Activated CD8-positive, alpha-beta memory T cell treated with anti-CD3 and anti-CD28 coated beads, Interleukin-2, amount 10 ng/mL, durations not matched to agents 7 days and 5 days (primary cell): ENCODE measurements at regions not wholly inside any gene's neighbourhood (a gene's known extent, or its start where the extent isn't known, plus 50 kb on each side); places are given as distances from the start of the nearest gene placed in this dataset.

Source experiments
- ATAC-seq: fragments of 150-1000 bp; cut with Tn5 transposase; one replicate; pipeline ENCODE4 v1.10.0; 2021; ENCODE audit warnings: moderate library complexity
- CTCF ChIA-PET: fragments of 350-600 bp; sonication (Branson Sonifier 250); formaldehyde crosslinking; loops from one replicate; lab custom pipeline; 2021; ENCODE audit warnings: antibody characterized with exemption; lab: Charles Lee
- DNase-seq: peaks from one replicate; pipeline ENCODE4 v3.0.0-alpha.2; 2020
- H3K27ac Mint-ChIP-seq: one replicate; pipeline ENCODE4 v1.8.0; 2021; ENCODE audit warnings: mild to moderate bottlenecking, mixed read lengths
- H3K27me3 Mint-ChIP-seq: one replicate; pipeline ENCODE4 v1.8.0; 2021; ENCODE audit warnings: mixed read lengths
- H3K36me3 Mint-ChIP-seq: one replicate; pipeline ENCODE4 v1.8.0; 2021; ENCODE audit warnings: mild to moderate bottlenecking, mixed read lengths
- H3K4me1 Mint-ChIP-seq: one replicate; pipeline ENCODE4 v1.8.0; 2021; ENCODE audit warnings: mixed read lengths
- H3K4me3 Mint-ChIP-seq: one replicate; pipeline ENCODE4 v1.8.0; 2021; ENCODE audit warnings: mild to moderate bottlenecking, moderate library complexity, mixed read lengths
- H3K9me3 Mint-ChIP-seq: one replicate; pipeline ENCODE4 v1.8.0; 2022; ENCODE audit warnings: low read depth, mixed read lengths

DNA sequence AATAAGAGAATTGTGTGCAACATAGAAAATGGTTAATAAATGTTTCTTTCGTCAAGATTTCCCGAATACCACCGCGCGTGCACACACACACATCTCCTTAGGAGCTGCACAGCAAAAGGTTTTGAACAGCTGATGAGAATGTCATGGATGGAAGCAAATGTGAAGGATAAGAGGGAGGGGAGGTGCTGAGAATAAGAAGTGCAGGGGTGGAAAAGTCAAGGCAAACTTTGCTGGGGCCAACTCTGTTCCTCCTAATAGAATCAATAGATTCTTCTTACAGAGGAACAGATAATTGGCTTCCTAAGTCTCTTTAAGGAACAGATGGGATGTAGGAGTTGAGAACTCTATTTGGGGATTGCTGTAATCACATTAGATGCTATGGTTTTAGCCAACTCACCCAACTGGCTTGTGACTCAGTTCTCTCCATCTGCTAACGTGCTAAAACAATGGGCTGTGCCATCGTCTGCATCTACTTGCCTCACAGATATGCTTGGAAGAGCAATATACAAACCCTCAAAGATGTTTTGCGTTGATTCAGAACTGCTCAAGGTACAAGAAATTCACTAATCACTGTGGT, 408.2 kb upstream of the CELF2 start:
- CTCF ChIA-PET, result no interaction called here

DNA sequence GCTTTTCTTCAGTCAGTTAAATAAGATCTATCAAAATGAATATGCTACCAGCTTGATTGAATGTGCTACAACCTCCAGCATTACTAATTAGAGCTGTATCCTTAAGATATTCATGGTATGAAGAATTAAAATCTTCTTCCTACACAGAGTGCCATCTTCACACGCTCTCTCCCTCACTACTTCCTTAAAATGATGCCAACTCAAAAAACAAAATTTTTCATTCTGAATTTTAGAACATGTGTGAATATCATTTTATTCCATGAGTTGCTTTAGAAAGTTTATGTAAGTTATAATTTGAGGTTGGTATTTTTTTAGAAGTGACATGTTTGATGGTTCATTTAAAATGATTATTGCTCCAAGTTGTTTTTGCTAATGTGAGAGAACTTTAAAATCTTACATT, 407.5 kb upstream of the CELF2 start:
- Mint-ChIP-seq H3K4me3 (no peak overlapping the region), H3K4me1 (no peaks in the 10 kb centered on the region), H3K9me3 (no peaks in the 10 kb centered on the region), H3K27me3 (no peaks in the 10 kb centered on the region), H3K27ac (no peak overlapping the region), H3K36me3 (no peaks in the 10 kb centered on the region)
- CTCF ChIA-PET, result no interaction called here
- ATAC-seq, result no peak
- DNase-seq, result no peak

More for the DNA sequence above, 408.2 kb upstream of the CELF2 start:
- Mint-ChIP-seq H3K27ac (no peak overlapping the region), H3K27me3 (no peaks in the 10 kb centered on the region), H3K4me1 (no peaks in the 10 kb centered on the region), H3K9me3 (no peaks in the 10 kb centered on the region), H3K36me3 (no peaks in the 10 kb centered on the region), H3K4me3 (no peak overlapping the region)
- no peak for DNase-seq
- ATAC-seq, result no peak

DNA sequence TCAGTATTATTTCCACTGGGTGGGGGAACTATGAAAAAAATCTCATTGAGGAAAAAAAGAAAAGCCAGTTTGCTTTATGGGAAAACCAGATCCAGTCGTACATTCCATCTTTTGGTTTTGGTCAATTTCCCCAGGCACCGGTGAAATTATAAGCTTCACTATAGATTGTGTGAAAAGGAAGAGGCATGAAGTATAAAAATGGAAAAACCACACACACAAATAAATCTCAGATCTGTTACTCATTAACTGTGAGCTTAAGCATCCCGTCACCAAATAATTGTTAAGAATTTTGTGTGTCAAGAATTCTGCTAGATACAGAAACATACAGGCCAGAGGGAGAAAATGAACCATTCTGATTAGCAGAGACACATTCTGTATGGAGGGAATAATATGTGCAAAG, 405.5 kb upstream of the CELF2 start:
- no peaks in the 10 kb centered on the region for H3K4me1 Mint-ChIP-seq
- no peak for ATAC-seq
- CTCF ChIA-PET, result no interaction called here
- H3K36me3 Mint-ChIP-seq, result no peaks in the 10 kb centered on the region
- no peak overlapping the region for H3K4me3 Mint-ChIP-seq
- no peak for DNase-seq
- H3K9me3 Mint-ChIP-seq, result no peaks in the 10 kb centered on the region
- no peak overlapping the region for H3K27ac Mint-ChIP-seq
- H3K27me3 Mint-ChIP-seq, result no peaks in the 10 kb centered on the region

GRCh38 chr10:10613656-10614244, 403.9 kb upstream of the CELF2 start:
- DNase-seq (no peak), ATAC-seq (no peak)
- no peak overlapping the region for H3K27ac Mint-ChIP-seq
- H3K9me3 Mint-ChIP-seq, result peaks cover 2% of the 10 kb centered on the region
- CTCF ChIA-PET, result no interaction called here
- H3K4me3 Mint-ChIP-seq, result no peak overlapping the region
- no peaks in the 10 kb centered on the region for H3K27me3 Mint-ChIP-seq
- no peaks in the 10 kb centered on the region for H3K36me3 Mint-ChIP-seq
- no peaks in the 10 kb centered on the region for H3K4me1 Mint-ChIP-seq

DNA sequence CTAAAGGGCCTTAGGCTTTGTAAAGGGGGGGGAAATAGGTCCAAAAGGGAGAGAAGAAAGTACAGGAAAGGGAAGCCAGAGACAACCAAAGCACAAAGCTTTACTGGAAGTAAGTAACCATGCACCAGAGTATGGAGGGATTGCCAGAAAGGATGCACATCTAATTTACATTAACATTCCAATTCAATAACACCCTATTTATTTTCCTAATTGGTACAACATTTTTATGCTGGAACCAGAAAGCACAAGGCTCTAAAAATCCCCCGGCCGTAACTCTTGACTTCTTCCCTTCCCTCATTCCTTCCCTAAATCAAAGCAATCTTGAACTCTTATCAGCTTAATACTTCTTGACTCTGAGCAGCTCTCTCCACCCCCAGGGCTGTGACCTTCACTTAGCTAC, 400.0 kb upstream of the CELF2 start:
- H3K4me3 Mint-ChIP-seq, result no peak overlapping the region
- H3K4me1 Mint-ChIP-seq, result no peaks in the 10 kb centered on the region
- H3K36me3 Mint-ChIP-seq, result no peaks in the 10 kb centered on the region
- CTCF ChIA-PET, result no interaction called here
- DNase-seq (no peak), ATAC-seq (no peak)
- no peaks in the 10 kb centered on the region for H3K27me3 Mint-ChIP-seq
- no peak overlapping the region for H3K27ac Mint-ChIP-seq
- H3K9me3 Mint-ChIP-seq, result peaks cover 2% of the 10 kb centered on the region

DNA sequence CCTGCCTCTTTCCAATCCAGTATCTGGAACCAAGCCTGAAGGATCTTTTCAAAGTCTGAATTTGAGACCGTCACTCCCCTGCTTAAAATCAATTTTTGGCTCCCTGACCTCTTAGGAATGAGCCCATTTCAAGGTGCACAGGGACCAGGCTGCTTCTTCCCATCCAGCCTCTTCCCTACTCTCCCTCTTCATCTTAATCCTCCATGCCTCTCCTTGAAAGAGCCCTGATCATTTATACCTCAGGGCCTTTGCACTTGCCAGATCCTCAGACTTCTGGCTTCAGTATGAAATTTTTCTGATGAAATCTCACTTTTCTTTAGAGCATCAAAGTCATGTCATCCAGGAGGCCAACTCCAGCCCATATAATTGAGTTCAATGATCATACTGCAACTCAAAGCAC, 399.5 kb upstream of the CELF2 start:
- Mint-ChIP-seq H3K9me3 (peaks cover 2% of the 10 kb centered on the region), H3K27ac (no peak overlapping the region), H3K4me1 (no peaks in the 10 kb centered on the region), H3K27me3 (no peaks in the 10 kb centered on the region), H3K36me3 (no peaks in the 10 kb centered on the region), H3K4me3 (no peak overlapping the region)
- DNase-seq (no peak), ATAC-seq (no peak)
- CTCF ChIA-PET, result no interaction called here

DNA sequence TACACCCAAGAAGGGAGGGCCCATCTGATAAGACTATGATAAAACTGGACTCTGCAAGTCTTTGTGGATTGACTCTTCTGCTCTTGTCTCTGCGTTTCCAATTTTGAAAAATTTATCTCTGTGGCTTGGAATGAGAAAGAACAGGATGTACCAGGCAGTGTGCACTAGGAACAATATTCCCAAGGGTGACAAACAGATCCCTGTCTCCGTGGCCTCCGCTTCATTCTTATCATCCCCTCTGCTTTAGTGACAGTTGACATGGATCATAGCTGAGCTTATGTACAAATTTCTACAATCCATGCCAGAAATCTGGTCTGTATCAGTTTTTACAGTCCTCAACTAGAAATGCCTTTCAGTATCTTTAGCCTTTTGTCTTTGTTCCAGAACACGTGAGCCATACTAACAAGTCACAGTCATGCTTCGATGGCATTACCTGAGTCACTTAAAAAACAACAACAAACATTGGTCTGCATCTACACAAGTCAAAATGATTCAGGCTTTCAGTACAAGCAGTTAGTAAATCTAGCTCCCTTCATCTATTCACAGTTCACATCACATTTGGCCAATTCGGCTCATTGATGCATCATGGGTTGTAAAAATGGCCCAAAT, 393.6 kb upstream of the CELF2 start:
- Mint-ChIP-seq H3K27ac (no peak overlapping the region), H3K27me3 (no peaks in the 10 kb centered on the region), H3K4me3 (no peak overlapping the region), H3K36me3 (no peaks in the 10 kb centered on the region), H3K9me3 (no peaks in the 10 kb centered on the region), H3K4me1 (no peaks in the 10 kb centered on the region)
- CTCF ChIA-PET, result no interaction called here
- no peak for DNase-seq
- no peak for ATAC-seq

- Mint-ChIP-seq H3K27me3 (no peaks in the 10 kb centered on the region), H3K4me1 (no peaks in the 10 kb centered on the region), H3K4me3 (no peak overlapping the region), H3K36me3 (no peaks in the 10 kb centered on the region), H3K27ac (no peak overlapping the region), H3K9me3 (no peaks in the 10 kb centered on the region)
- ATAC-seq (no peak), DNase-seq (no peak)
- CTCF ChIA-PET, result no interaction called here
Measured at GRCh38 chr10:10624567-10624962, 393.1 kb upstream of the CELF2 start.

DNA sequence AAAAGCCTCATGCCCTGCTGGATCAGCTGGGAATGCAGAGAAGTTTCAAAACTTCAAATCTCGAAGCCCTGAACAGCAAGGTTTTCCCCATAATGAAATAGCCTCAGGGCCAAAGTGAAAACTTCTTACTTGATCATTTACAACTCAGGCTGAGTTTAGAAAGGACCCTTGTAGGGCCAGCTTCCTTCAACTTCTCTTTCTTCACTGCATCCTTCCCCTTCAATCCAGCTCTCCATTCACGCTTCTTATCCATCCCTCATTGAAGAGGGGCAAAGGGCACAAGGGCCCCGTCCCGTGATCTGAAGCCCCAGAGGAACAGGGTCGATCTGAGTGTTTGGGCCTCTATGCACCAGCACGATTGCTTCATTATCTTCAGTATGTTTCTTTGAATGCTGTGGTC, 392.2 kb upstream of the CELF2 start:
- Mint-ChIP-seq H3K27ac (no peak overlapping the region), H3K27me3 (no peaks in the 10 kb centered on the region), H3K9me3 (no peaks in the 10 kb centered on the region), H3K36me3 (no peaks in the 10 kb centered on the region), H3K4me1 (no peaks in the 10 kb centered on the region), H3K4me3 (no peak overlapping the region)
- no peak for DNase-seq
- ATAC-seq, result no peak
- CTCF ChIA-PET, result no interaction called here

- DNase-seq, result no peak
- no peak overlapping the region for H3K27ac Mint-ChIP-seq
- CTCF ChIA-PET, result no interaction called here
- no peaks in the 10 kb centered on the region for H3K27me3 Mint-ChIP-seq
- H3K4me3 Mint-ChIP-seq, result no peak overlapping the region
- no peak for ATAC-seq
- H3K4me1 Mint-ChIP-seq, result no peaks in the 10 kb centered on the region
- H3K9me3 Mint-ChIP-seq, result no peaks in the 10 kb centered on the region
- no peaks in the 10 kb centered on the region for H3K36me3 Mint-ChIP-seq
Measured at GRCh38 chr10:10626734-10627133, 390.9 kb upstream of the CELF2 start.

DNA sequence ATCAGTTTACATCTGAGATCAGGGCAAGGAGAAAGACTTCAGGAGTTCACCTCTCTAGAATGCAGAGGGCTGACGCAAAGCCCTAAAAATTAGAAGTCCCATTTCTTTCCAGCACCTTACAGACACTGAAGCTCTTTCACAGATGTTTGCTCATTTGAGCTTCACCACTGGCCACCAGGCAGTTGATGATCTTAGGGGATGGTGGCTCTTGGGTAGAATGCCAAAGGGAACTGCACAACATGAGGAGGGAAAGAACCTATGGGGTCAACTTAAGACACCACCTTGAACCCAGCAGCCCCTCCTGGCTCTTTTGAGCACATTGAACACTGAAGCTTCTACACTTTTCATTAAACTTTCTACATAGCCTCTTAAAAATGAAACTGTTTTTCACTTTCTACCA, 390.3 kb upstream of the CELF2 start:
- DNase-seq (no peak), ATAC-seq (no peak)
- Mint-ChIP-seq H3K27me3 (no peaks in the 10 kb centered on the region), H3K36me3 (no peaks in the 10 kb centered on the region), H3K9me3 (no peaks in the 10 kb centered on the region), H3K4me1 (no peaks in the 10 kb centered on the region), H3K4me3 (no peak overlapping the region), H3K27ac (no peak overlapping the region)
- CTCF ChIA-PET, result no interaction called here

GRCh38 chr10:10629512-10629911, 388.2 kb upstream of the CELF2 start:
- DNase-seq, result no peak
- H3K27me3 Mint-ChIP-seq, result no peaks in the 10 kb centered on the region
- H3K4me1 Mint-ChIP-seq, result no peaks in the 10 kb centered on the region
- ATAC-seq, result no peak
- no peak overlapping the region for H3K27ac Mint-ChIP-seq
- no peak overlapping the region for H3K4me3 Mint-ChIP-seq
- CTCF ChIA-PET, result no interaction called here
- H3K9me3 Mint-ChIP-seq, result no peaks in the 10 kb centered on the region
- no peaks in the 10 kb centered on the region for H3K36me3 Mint-ChIP-seq

- ATAC-seq, result no peak
- H3K27ac Mint-ChIP-seq, result no peak overlapping the region
- CTCF ChIA-PET, result no interaction called here
- no peak overlapping the region for H3K4me3 Mint-ChIP-seq
- DNase-seq, result no peak
- H3K36me3 Mint-ChIP-seq, result no peaks in the 10 kb centered on the region
- no peaks in the 10 kb centered on the region for H3K9me3 Mint-ChIP-seq
- H3K27me3 Mint-ChIP-seq, result no peaks in the 10 kb centered on the region
- H3K4me1 Mint-ChIP-seq, result no peaks in the 10 kb centered on the region
Measured at GRCh38 chr10:10630281-10630680, 387.4 kb upstream of the CELF2 start.

GRCh38 chr10:10630782-10631181, 386.9 kb upstream of the CELF2 start:
- Mint-ChIP-seq H3K4me1 (no peaks in the 10 kb centered on the region), H3K27me3 (no peaks in the 10 kb centered on the region), H3K27ac (no peak overlapping the region), H3K4me3 (no peak overlapping the region), H3K36me3 (no peaks in the 10 kb centered on the region), H3K9me3 (no peaks in the 10 kb centered on the region)
- DNase-seq (no peak), ATAC-seq (no peak)
- CTCF ChIA-PET, result no interaction called here
